GM23248 (cell line): ENCODE measurements at regions not wholly inside any gene's neighbourhood (a gene's known extent, or its start where the extent isn't known, plus 50 kb on each side); places are given as distances from the start of the nearest gene placed in this dataset.

Experiments
- DNase-seq: peaks from one replicate; pipeline ENCODE4 v3.0.0-alpha.2; 2015
- H2AFZ ChIP-seq: fragments of 200-600 bp; sonication (generic); 2 replicates; pipeline ENCODE4 v1.6.1; 2016; ENCODE audit warnings: antibody characterized with exemption
- H3F3A ChIP-seq: fragments of 200-600 bp; sonication (generic); 2 replicates; pipeline ENCODE4 v1.6.1; 2016; ENCODE audit warnings: mild to moderate bottlenecking, antibody characterized with exemption, mixed run types; ENCODE audit not compliant: insufficient read depth
- H3K27ac ChIP-seq: fragments of 200-600 bp; sonication (generic); 2 replicates; pipeline ENCODE4 v1.5.1; 2016; ENCODE audit warnings: mild to moderate bottlenecking
- H3K27me3 ChIP-seq: fragments of 200-600 bp; sonication (generic); replicated peaks from 2 replicates; pipeline ENCODE4 v1.6.1; 2016; ENCODE audit warnings: mild to moderate bottlenecking; ENCODE audit not compliant: insufficient read depth
- H3K36me3 ChIP-seq: fragments of 200-600 bp; sonication (generic); 2 replicates; pipeline ENCODE4 v1.6.1; 2016; ENCODE audit warnings: low read depth, mild to moderate bottlenecking
- H3K4me1 ChIP-seq: fragments of 200-600 bp; sonication (generic); 2 replicates; pipeline ENCODE4 v1.6.1; 2016; ENCODE audit warnings: mild to moderate bottlenecking; ENCODE audit not compliant: insufficient read depth
- H3K4me2 ChIP-seq: fragments of 200-600 bp; sonication (generic); one replicate; pipeline ENCODE4 v1.6.1; 2016; ENCODE audit warnings: mild to moderate bottlenecking; ENCODE audit not compliant: unreplicated experiment
- H3K4me3 ChIP-seq: fragments of 200-600 bp; sonication (generic); 2 replicates; pipeline ENCODE4 v1.5.1; 2016; ENCODE audit warnings: mild to moderate bottlenecking
- H3K79me2 ChIP-seq: fragments of 200-600 bp; sonication (generic); 2 replicates; pipeline ENCODE4 v1.6.1; 2016; ENCODE audit warnings: mild to moderate bottlenecking; ENCODE audit not compliant: insufficient read depth
- H3K9ac ChIP-seq: fragments of 200-600 bp; sonication (generic); 2 replicates; pipeline ENCODE4 v1.6.1; 2016; ENCODE audit warnings: mild to moderate bottlenecking
- H3K9me2 ChIP-seq: fragments of 200-600 bp; sonication (generic); 2 replicates; pipeline ENCODE4 v1.6.1; 2016; ENCODE audit warnings: mixed run types, mild to moderate bottlenecking, moderate library complexity; ENCODE audit not compliant: insufficient read depth
- H3K9me3 ChIP-seq: fragments of 200-600 bp; sonication (generic); one replicate; pipeline ENCODE4 v1.6.1; 2017; ENCODE audit warnings: low read depth
- H4K20me1 ChIP-seq: fragments of 200-600 bp; sonication (generic); 2 replicates; pipeline ENCODE4 v1.6.0; 2016; ENCODE audit not compliant: insufficient read depth
- EZH2 ChIP-seq: fragments of 200-600 bp; sonication (generic); IDR thresholded peaks from 2 replicates; pipeline ENCODE4 v1.6.1; 2018; ENCODE audit warnings: antibody characterized with exemption, mild to moderate bottlenecking; ENCODE audit not compliant: insufficient read depth, poor library complexity, severe bottlenecking
- EZH2phosphoT487 ChIP-seq: fragments of 200-600 bp; sonication (generic); IDR thresholded peaks from 2 replicates; pipeline ENCODE4 v1.6.1; 2018; ENCODE audit warnings: antibody characterized with exemption, moderate library complexity, mild to moderate bottlenecking, low read depth; ENCODE audit not compliant: insufficient read depth
- WGBS, 2 experiments: methylation state at CpG; one replicate each; pipeline ENCODE4 v1.1.6; 2015 to 2017; ENCODE audit warnings: low lambda C conversion rate in 2 of 2, low coverage in 1 of 2; ENCODE audit errors: missing lambda C conversion rate in 2 of 2; 5-methylcytosine and 5-hydroxymethylcytosine counted together
- in situ Hi-C: fragments of 300-500 bp; cut with MboI; formaldehyde crosslinking; loops from 2 replicates; pipeline ENCODE4 v1.15.0; 2020

DNA sequence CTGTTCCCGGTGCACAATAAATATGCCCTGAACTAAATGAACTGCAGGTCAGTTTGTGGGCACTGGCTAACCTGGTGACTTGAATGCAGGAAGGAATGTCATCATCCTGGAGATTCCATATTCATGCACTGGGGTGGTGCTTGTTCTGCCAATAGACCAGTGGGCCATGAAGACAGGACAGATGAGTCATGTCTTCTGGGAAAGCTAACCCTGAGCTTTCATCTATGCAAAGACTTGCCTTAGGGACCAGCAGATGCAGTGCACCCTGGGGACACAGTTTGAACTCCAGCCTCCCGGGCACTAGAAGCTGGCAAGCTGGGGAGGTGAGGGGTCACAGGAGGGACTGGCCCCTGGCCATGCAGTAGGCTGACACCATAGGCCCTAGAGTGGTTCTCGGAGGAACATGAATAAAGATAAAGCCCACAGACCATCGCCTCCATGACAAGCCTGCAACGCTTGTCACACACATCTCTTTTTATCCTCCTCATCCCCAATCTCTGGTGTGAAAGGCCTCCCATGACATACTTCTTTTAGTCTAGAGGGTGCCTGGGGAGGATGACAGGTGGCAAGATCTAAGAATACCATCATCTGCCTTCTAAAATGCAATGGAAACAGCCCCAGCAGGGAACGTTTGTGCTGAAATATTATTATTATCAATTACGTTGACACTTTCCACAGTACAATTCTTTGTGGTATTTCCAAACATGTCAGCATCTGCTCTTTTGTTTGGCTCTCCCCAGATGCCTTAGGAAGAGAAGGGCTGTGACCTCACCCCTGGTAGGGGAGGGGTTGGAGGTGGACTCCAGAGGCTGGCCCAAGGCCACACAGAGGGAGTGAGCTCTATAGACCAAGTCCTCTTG is 267.4 kb upstream of the RAB6C start:
- H3K9me3 ChIP-seq: no peaks in the 10 kb centered on the region
- H3K9me2 ChIP-seq: no peaks in the 10 kb centered on the region
- H3K79me2 ChIP-seq: no peaks in the 10 kb centered on the region
- H3F3A ChIP-seq: no peaks in the 10 kb centered on the region
- TF ChIP-seq EZH2phosphoT487: no peak
- TF ChIP-seq EZH2: no peak
- no peak overlapping the region for H3K4me3 ChIP-seq
- 48 to 51% methylated on average over 7 of the region's 7 CpGs for WGBS, 2 experiments
- in situ Hi-C loops: no loop called here
- H4K20me1 ChIP-seq: no peaks in the 10 kb centered on the region
- H2AFZ ChIP-seq: no peak overlapping the region
- H3K27ac ChIP-seq: no peak overlapping the region
- no peak for DNase-seq
- H3K36me3 ChIP-seq: no peaks in the 10 kb centered on the region
- H3K4me2 ChIP-seq: no peak overlapping the region
- H3K9ac ChIP-seq: no peak overlapping the region
- H3K4me1 ChIP-seq: no peaks in the 10 kb centered on the region
- H3K27me3 ChIP-seq: no peaks in the 10 kb centered on the region

- WGBS, 2 experiments: 54 to 64% methylated on average over 7 of the region's 7 CpGs
- Histone ChIP-seq H3K9me3 (no peaks in the 10 kb centered on the region), H3K9me2 (no peaks in the 10 kb centered on the region), H4K20me1 (no peaks in the 10 kb centered on the region), H3K27ac (no peak overlapping the region), H3K4me1 (no peaks in the 10 kb centered on the region), H3K4me3 (no peak overlapping the region), H3K36me3 (no peaks in the 10 kb centered on the region), H2AFZ (no peak overlapping the region), H3K27me3 (no peaks in the 10 kb centered on the region), H3K4me2 (no peak overlapping the region), H3F3A (no peaks in the 10 kb centered on the region), H3K9ac (no peak overlapping the region), H3K79me2 (no peaks in the 10 kb centered on the region)
- DNase-seq: no peak
- TF ChIP-seq EZH2 (no peak), EZH2phosphoT487 (no peak)
- in situ Hi-C loops: no loop called here
Measured at GRCh38 chr2:129712676-129712985, 266.8 kb upstream of the RAB6C start.

DNA sequence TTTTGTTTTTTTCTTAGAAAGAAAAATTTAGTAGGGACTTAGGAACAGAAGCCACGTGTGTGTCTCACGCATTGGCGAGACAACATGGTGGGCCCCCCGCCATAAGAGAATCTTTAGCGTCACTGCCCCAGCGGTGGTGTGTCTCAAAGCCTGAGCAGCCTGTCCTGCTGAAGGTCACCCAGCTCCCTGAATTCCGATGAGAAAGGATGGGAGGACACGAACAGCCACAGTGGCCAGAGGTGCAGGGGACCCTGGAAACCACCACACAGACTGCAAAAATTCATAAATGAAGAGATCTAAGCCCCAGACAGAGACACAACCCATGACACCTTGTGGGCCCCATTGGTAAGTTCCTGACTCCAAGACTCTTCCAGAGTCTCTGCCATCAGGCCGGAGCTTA is 266.1 kb upstream of the RAB6C start:
- Histone ChIP-seq H3K9me3 (no peaks in the 10 kb centered on the region), H3K4me3 (no peak overlapping the region), H3K27me3 (no peaks in the 10 kb centered on the region), H4K20me1 (no peaks in the 10 kb centered on the region), H3K36me3 (no peaks in the 10 kb centered on the region), H3K9ac (no peak overlapping the region), H3K79me2 (no peaks in the 10 kb centered on the region), H2AFZ (no peak overlapping the region), H3K4me1 (no peaks in the 10 kb centered on the region), H3K27ac (no peak overlapping the region), H3K4me2 (no peak overlapping the region), H3F3A (no peaks in the 10 kb centered on the region), H3K9me2 (no peaks in the 10 kb centered on the region)
- DNase-seq: no peak
- TF ChIP-seq EZH2phosphoT487: no peak
- no peak for TF ChIP-seq EZH2
- 54 to 56% methylated on average over 9 of the region's 9 CpGs for WGBS, 2 experiments
- in situ Hi-C loops: no loop called here

GRCh38 chr2:129716781-129717559 is 262.5 kb upstream of the RAB6C start:
- TF ChIP-seq EZH2 (no peak), EZH2phosphoT487 (no peak)
- Histone ChIP-seq H3K4me2 (no peak overlapping the region), H3K9me3 (no peaks in the 10 kb centered on the region), H3K9me2 (no peaks in the 10 kb centered on the region), H4K20me1 (no peaks in the 10 kb centered on the region), H3K9ac (no peak overlapping the region), H3K4me1 (no peaks in the 10 kb centered on the region), H3F3A (no peaks in the 10 kb centered on the region), H3K4me3 (no peak overlapping the region), H3K79me2 (no peaks in the 10 kb centered on the region), H3K27me3 (no peaks in the 10 kb centered on the region), H3K27ac (no peak overlapping the region), H3K36me3 (no peaks in the 10 kb centered on the region), H2AFZ (no peak overlapping the region)
- WGBS, 2 experiments: 50 to 52% methylated on average over 12 of the region's 12 CpGs
- DNase-seq: no peak
- in situ Hi-C loops: no loop called here
